A549 (cell line): ENCODE measurements at regions not wholly inside any gene's neighbourhood (a gene's known extent, or its start where the extent isn't known, plus 50 kb on each side); places are given as distances from the start of the nearest gene placed in this dataset.

Experiments used
- BHLHE40 ChIP-seq: IDR thresholded peaks from 2 replicates; pipeline ENCODE4 v1.6.1; 2012; ENCODE audit warnings: low read depth, low read length, inconsistent platforms
- EP300 ChIP-seq, 2 experiments: fragments of >200 bp; sonication (Bioruptor Twin); formaldehyde crosslinking; IDR thresholded peaks; 2 replicates in 1 of 2; 3 replicates in 1 of 2; pipeline ENCODE4 v1.6.1; 2016 to 2017
- KDM5A ChIP-seq: fragments of 200-600 bp; sonication (generic); IDR thresholded peaks from 2 replicates; pipeline ENCODE4 v1.6.1; 2016; ENCODE audit warnings: antibody characterized with exemption, mild to moderate bottlenecking
- POLR2A ChIP-seq: IDR thresholded peaks from 2 replicates; pipeline ENCODE4 v1.6.1; 2012; ENCODE audit warnings: mild to moderate bottlenecking, low read length
- POLR2AphosphoS2 ChIP-seq: conservative IDR thresholded peaks from 2 replicates; pipeline ENCODE4 v1.6.1; 2012; ENCODE audit warnings: low read length, improper control_type of control experiment, inconsistent platforms
- TF ChIP-seq, protein P1 (sequence below): fragments of >200 bp; sonication (Bioruptor Twin); formaldehyde crosslinking; IDR thresholded peaks from 3 replicates; pipeline ENCODE4 v1.5.1; 2016
- TF ChIP-seq, protein P2 (sequence below): IDR thresholded peaks from 2 replicates; pipeline ENCODE4 v1.6.1; 2012
- TF ChIP-seq, protein P3 (sequence below): IDR thresholded peaks from 2 replicates; pipeline ENCODE4 v1.6.1; 2012
- TF ChIP-seq, protein P4 (sequence below): fragments of 150-350 bp; IDR thresholded peaks from 2 replicates; pipeline ENCODE4 v1.6.1; 2014; ENCODE audit warnings: low read depth, mild to moderate bottlenecking, low read length
- TF ChIP-seq, protein P5 (sequence below): fragments of 200-600 bp; sonication (generic); IDR thresholded peaks from 2 replicates; pipeline ENCODE4 v1.6.1; 2016; ENCODE audit warnings: antibody characterized with exemption, mild to moderate bottlenecking, moderate library complexity
- TF ChIP-seq, protein P6 (sequence below): fragments of 450-650 bp; IDR thresholded peaks from 2 replicates; pipeline ENCODE4 v1.6.1; 2014; ENCODE audit warnings: antibody characterized with exemption

DNA sequence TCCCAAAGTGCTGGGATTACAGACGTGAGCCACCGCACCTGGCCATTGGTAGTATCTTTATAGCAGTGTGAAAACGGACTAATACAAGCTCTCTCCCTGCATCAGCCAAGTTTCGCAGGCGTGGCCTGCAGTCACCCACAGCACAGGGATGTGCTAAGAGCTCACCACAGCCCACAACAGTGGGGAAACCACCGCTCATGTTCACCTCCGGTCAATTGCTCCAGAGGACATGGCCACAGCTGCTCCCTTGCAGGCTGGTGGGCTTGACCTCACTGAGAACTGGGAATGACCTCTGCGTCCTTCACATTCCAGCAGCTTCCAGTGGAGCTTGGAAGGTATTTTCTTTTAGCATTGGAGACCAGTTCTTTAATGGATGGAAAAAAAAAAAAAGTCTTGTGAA, 156.4 kb downstream of the KCTD15 start:
- no peak for TF ChIP-seq BHLHE40
- TF ChIP-seq, protein P1, sequence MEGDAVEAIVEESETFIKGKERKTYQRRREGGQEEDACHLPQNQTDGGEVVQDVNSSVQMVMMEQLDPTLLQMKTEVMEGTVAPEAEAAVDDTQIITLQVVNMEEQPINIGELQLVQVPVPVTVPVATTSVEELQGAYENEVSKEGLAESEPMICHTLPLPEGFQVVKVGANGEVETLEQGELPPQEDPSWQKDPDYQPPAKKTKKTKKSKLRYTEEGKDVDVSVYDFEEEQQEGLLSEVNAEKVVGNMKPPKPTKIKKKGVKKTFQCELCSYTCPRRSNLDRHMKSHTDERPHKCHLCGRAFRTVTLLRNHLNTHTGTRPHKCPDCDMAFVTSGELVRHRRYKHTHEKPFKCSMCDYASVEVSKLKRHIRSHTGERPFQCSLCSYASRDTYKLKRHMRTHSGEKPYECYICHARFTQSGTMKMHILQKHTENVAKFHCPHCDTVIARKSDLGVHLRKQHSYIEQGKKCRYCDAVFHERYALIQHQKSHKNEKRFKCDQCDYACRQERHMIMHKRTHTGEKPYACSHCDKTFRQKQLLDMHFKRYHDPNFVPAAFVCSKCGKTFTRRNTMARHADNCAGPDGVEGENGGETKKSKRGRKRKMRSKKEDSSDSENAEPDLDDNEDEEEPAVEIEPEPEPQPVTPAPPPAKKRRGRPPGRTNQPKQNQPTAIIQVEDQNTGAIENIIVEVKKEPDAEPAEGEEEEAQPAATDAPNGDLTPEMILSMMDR, result no peak
- TF ChIP-seq, protein P2, sequence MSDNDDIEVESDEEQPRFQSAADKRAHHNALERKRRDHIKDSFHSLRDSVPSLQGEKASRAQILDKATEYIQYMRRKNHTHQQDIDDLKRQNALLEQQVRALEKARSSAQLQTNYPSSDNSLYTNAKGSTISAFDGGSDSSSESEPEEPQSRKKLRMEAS, result no peak
- no peak for TF ChIP-seq KDM5A
- TF ChIP-seq, protein P3, sequence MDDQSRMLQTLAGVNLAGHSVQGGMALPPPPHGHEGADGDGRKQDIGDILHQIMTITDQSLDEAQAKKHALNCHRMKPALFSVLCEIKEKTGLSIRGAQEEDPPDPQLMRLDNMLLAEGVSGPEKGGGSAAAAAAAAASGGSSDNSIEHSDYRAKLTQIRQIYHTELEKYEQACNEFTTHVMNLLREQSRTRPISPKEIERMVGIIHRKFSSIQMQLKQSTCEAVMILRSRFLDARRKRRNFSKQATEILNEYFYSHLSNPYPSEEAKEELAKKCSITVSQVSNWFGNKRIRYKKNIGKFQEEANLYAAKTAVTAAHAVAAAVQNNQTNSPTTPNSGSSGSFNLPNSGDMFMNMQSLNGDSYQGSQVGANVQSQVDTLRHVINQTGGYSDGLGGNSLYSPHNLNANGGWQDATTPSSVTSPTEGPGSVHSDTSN, result no peak
- TF ChIP-seq POLR2AphosphoS2, result no peak
- TF ChIP-seq, protein P4, sequence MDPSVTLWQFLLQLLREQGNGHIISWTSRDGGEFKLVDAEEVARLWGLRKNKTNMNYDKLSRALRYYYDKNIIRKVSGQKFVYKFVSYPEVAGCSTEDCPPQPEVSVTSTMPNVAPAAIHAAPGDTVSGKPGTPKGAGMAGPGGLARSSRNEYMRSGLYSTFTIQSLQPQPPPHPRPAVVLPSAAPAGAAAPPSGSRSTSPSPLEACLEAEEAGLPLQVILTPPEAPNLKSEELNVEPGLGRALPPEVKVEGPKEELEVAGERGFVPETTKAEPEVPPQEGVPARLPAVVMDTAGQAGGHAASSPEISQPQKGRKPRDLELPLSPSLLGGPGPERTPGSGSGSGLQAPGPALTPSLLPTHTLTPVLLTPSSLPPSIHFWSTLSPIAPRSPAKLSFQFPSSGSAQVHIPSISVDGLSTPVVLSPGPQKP, result no peak
- TF ChIP-seq, protein P5, sequence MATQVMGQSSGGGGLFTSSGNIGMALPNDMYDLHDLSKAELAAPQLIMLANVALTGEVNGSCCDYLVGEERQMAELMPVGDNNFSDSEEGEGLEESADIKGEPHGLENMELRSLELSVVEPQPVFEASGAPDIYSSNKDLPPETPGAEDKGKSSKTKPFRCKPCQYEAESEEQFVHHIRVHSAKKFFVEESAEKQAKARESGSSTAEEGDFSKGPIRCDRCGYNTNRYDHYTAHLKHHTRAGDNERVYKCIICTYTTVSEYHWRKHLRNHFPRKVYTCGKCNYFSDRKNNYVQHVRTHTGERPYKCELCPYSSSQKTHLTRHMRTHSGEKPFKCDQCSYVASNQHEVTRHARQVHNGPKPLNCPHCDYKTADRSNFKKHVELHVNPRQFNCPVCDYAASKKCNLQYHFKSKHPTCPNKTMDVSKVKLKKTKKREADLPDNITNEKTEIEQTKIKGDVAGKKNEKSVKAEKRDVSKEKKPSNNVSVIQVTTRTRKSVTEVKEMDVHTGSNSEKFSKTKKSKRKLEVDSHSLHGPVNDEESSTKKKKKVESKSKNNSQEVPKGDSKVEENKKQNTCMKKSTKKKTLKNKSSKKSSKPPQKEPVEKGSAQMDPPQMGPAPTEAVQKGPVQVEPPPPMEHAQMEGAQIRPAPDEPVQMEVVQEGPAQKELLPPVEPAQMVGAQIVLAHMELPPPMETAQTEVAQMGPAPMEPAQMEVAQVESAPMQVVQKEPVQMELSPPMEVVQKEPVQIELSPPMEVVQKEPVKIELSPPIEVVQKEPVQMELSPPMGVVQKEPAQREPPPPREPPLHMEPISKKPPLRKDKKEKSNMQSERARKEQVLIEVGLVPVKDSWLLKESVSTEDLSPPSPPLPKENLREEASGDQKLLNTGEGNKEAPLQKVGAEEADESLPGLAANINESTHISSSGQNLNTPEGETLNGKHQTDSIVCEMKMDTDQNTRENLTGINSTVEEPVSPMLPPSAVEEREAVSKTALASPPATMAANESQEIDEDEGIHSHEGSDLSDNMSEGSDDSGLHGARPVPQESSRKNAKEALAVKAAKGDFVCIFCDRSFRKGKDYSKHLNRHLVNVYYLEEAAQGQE, result no peak
- TF ChIP-seq, protein P6, sequence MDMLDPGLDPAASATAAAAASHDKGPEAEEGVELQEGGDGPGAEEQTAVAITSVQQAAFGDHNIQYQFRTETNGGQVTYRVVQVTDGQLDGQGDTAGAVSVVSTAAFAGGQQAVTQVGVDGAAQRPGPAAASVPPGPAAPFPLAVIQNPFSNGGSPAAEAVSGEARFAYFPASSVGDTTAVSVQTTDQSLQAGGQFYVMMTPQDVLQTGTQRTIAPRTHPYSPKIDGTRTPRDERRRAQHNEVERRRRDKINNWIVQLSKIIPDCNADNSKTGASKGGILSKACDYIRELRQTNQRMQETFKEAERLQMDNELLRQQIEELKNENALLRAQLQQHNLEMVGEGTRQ, result no peak
- no peak for TF ChIP-seq EP300 (IDR thresholded peaks at IDR 0.05)
- no peak for TF ChIP-seq POLR2A
